AG04450 (cell line): ENCODE measurements at regions not wholly inside any gene's neighbourhood (a gene's known extent, or its start where the extent isn't known, plus 50 kb on each side); places are given as distances from the start of the nearest gene placed in this dataset.

Source experiments
- CTCF ChIA-PET: fragments of 300-600, 350-600 bp; formaldehyde crosslinking; extraction: SDS; loops from one replicate; lab custom pipeline; 2022; ENCODE audit warnings: antibody characterized with exemption, inconsistent platforms; lab: Charles Lee
- POLR2A ChIA-PET: fragments of 350-600 bp; formaldehyde crosslinking; extraction: SDS; loops from one replicate; lab custom pipeline; 2021; ENCODE audit warnings: antibody characterized with exemption, inconsistent platforms; lab: Yijun Ruan, JAX
- DNase-seq: peaks from one replicate; pipeline ENCODE4 v3.0.0-alpha.2; 2011; ENCODE audit warnings: low read depth, low spot score
- H3K27ac ChIP-seq: one replicate; pipeline ENCODE4 v1.5.1; 2012; ENCODE audit warnings: low read depth, low read length, control low read depth
- H3K27me3 ChIP-seq: one replicate; pipeline ENCODE4 v1.6.0; 2012; ENCODE audit warnings: low read length; ENCODE audit not compliant: control insufficient read depth, insufficient read depth
- H3K4me3 ChIP-seq: 2 replicates; pipeline ENCODE4 v1.5.1; 2011; ENCODE audit warnings: mild to moderate bottlenecking, low read depth, low read length, control low read depth
- H3K9me3 ChIP-seq: 2 replicates; pipeline ENCODE4 v1.5.1; 2012; ENCODE audit warnings: low read length; ENCODE audit not compliant: control insufficient read depth, insufficient read depth
- TF ChIP-seq, protein P1 (sequence below): IDR thresholded peaks from 2 replicates; pipeline ENCODE4 v1.5.1; 2011; ENCODE audit warnings: low read depth, low read length, control low read depth, inconsistent platforms

DNA sequence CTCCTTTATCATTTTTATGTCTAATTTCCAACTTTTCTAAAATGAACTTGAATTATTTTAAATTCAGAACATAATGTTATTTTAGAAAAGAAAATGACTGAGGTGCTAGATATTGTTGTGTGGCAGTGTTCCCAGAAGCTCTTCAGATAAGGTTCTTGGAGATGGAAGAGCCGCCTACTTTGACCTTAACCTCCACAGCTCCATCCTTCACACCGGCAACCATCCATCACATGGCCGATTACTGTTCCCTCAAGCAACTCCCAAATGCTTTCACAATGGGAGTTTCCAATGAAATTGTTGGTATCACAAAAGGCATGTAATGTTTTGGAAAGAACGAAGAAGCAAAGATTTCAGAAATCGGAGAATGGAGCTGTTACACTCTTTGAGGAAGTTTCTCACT lies 193.9 kb upstream of the SALL3 start:
- CTCF ChIA-PET: no interaction called here
- DNase-seq: no peak
- H3K27ac ChIP-seq: no peak overlapping the region
- H3K4me3 ChIP-seq: no peak overlapping the region
- POLR2A ChIA-PET: no interaction called here
- H3K9me3 ChIP-seq: peaks cover 63% of the 10 kb centered on the region
- H3K27me3 ChIP-seq: no peaks in the 10 kb centered on the region
- TF ChIP-seq, protein P1, sequence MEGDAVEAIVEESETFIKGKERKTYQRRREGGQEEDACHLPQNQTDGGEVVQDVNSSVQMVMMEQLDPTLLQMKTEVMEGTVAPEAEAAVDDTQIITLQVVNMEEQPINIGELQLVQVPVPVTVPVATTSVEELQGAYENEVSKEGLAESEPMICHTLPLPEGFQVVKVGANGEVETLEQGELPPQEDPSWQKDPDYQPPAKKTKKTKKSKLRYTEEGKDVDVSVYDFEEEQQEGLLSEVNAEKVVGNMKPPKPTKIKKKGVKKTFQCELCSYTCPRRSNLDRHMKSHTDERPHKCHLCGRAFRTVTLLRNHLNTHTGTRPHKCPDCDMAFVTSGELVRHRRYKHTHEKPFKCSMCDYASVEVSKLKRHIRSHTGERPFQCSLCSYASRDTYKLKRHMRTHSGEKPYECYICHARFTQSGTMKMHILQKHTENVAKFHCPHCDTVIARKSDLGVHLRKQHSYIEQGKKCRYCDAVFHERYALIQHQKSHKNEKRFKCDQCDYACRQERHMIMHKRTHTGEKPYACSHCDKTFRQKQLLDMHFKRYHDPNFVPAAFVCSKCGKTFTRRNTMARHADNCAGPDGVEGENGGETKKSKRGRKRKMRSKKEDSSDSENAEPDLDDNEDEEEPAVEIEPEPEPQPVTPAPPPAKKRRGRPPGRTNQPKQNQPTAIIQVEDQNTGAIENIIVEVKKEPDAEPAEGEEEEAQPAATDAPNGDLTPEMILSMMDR: no peak

DNA sequence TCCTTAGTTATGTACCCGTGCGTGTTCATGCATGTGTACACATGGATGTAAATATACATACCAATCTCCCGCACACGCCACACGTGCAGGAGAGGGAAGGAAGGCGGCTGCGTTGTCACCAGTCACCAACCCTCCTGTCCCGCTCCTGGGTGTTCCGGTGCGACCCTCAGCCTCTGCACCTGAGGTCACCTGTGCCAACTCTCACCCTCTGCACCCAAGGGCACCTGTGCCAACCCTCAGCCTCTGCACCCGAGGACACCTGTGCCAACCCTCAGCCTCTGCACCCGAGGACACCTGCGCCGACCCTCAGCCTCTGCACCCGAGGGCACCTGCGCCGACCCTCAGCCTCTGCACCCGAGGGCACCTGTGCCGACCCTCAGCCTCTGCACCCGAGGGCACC lies 192.8 kb upstream of the SALL3 start:
- H3K4me3 ChIP-seq: no peak overlapping the region
- H3K27me3 ChIP-seq: no peaks in the 10 kb centered on the region
- no peak for DNase-seq
- peaks cover 63% of the 10 kb centered on the region for H3K9me3 ChIP-seq
- POLR2A ChIA-PET: no interaction called here
- TF ChIP-seq, protein P1: no peak
- CTCF ChIA-PET: no interaction called here
- H3K27ac ChIP-seq: no peak overlapping the region

DNA sequence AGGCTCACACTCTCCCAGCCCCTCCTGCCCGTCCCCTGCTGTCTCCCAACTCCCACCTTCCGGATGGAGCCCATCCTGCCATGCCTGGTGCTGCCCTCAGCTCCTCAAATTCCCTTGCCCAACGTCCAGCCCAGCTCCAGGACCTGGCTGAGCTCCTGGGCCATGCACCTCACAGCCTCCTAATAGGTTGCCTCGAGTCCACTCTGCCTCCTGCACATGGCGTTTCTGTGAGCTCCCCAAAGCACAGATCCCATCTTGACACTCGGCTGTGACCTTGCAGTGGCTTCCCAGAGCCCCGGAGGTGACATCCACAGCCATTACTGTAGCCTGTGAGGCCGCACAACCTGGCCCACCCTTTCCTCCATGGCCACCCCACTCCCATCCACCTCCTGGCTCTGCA lies 191.9 kb upstream of the SALL3 start:
- DNase-seq: no peak
- CTCF ChIA-PET: no interaction called here
- Histone ChIP-seq H3K27ac (no peak overlapping the region), H3K9me3 (peaks cover 67% of the 10 kb centered on the region), H3K27me3 (no peaks in the 10 kb centered on the region), H3K4me3 (no peak overlapping the region)
- POLR2A ChIA-PET: no interaction called here
- TF ChIP-seq, protein P1: no peak

DNA sequence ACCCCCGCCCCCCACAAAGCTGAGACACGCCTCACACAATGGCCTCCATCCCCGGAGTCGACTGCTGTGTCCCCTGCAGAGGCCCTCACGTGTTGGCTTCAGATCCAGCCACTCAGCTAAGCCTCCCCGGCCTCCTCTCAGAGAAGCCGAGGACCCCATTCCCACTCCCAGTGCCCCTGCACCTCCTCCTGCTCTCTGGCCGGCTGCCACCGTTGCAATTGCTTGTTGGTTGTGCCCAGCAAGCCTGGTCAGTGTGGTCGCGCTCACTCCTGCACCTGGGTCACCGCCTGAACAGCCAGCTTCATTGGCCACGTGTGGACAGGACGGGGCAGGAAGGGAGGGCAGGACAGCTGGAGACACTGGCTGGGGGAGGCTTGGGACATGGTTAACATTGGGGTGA lies 191.5 kb upstream of the SALL3 start:
- no peak overlapping the region for H3K27ac ChIP-seq
- H3K9me3 ChIP-seq: peaks cover 67% of the 10 kb centered on the region
- no peak overlapping the region for H3K4me3 ChIP-seq
- no peaks in the 10 kb centered on the region for H3K27me3 ChIP-seq
- TF ChIP-seq, protein P1: no peak
- ChIA-PET CTCF (no interaction called here), POLR2A (no interaction called here)
- DNase-seq: no peak

DNA sequence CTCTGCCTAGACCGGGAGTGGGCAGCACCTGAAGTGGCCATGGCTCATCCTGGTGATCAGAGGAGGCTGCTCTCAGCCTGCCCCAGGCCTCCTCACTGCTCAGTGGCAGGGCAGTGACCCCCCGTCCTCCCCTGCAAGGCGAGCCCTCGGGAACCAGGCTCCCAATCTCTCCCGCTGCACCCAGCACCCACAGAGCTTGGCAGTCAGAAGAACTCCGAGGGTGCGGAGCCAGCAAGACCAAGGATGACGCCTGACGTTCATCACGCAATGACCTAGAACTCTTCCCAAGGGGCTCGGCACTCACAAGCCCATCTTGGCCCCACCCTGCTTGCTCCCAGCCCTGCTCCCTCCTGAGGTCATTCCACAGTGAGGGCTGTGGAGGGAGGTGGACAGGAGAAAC lies 189.8 kb upstream of the SALL3 start:
- H3K27ac ChIP-seq: no peak overlapping the region
- TF ChIP-seq, protein P1: no peak
- POLR2A ChIA-PET: no interaction called here
- CTCF ChIA-PET: no interaction called here
- no peak for DNase-seq
- no peaks in the 10 kb centered on the region for H3K27me3 ChIP-seq
- no peak overlapping the region for H3K4me3 ChIP-seq
- peaks cover 68% of the 10 kb centered on the region for H3K9me3 ChIP-seq
